ENCODE measurements at regions not wholly inside any gene's neighbourhood (a gene's known extent, or its start where the extent isn't known, plus 50 kb on each side); places are given as distances from the start of the nearest gene placed in this dataset.

GRCh38 chr3:117135207-117135606 is 425.6 kb downstream of the TUSC7 start:
- no peak for DNase-seq

GRCh38 chr3:117136003-117136402 is 426.4 kb downstream of the TUSC7 start:
- no peak for DNase-seq

GRCh38 chr3:117137065-117137464 is 427.5 kb downstream of the TUSC7 start:
- no peak for DNase-seq

- DNase-seq: no peak
Measured at GRCh38 chr3:117139681-117140080, 430.1 kb downstream of the TUSC7 start.

GRCh38 chr3:117141812-117142211 is 432.2 kb downstream of the TUSC7 start:
- DNase-seq: no peak

- DNase-seq: peak in 2 of 3 donors; percentile 23 to 38
Measured at GRCh38 chr3:117144853-117145252, 435.3 kb downstream of the TUSC7 start.

GRCh38 chr3:117145677-117146076 is 436.1 kb downstream of the TUSC7 start:
- no peak for DNase-seq

- DNase-seq: no peak
Measured at GRCh38 chr3:117146571-117146970, 437.0 kb downstream of the TUSC7 start.

- no peak for DNase-seq
Measured at GRCh38 chr3:117149584-117149983, 440.0 kb downstream of the TUSC7 start.

- no peak for DNase-seq
Measured at GRCh38 chr3:117150628-117151027, 441.0 kb downstream of the TUSC7 start.

- DNase-seq: no peak
Measured at GRCh38 chr3:117160176-117160575, 450.6 kb downstream of the TUSC7 start.

GRCh38 chr3:117161816-117162215 is 452.2 kb downstream of the TUSC7 start:
- DNase-seq: no peak

- no peak for DNase-seq
Measured at GRCh38 chr3:117165176-117165575, 455.6 kb downstream of the TUSC7 start.

- no peak for DNase-seq
Measured at GRCh38 chr3:117165601-117166051, 456.0 kb downstream of the TUSC7 start.

GRCh38 chr3:117168896-117169295 is 459.3 kb downstream of the TUSC7 start:
- no peak for DNase-seq

GRCh38 chr3:117170094-117170493 is 460.5 kb downstream of the TUSC7 start:
- DNase-seq: no peak

- no peak for DNase-seq
Measured at GRCh38 chr3:117171124-117171523, 461.5 kb downstream of the TUSC7 start.

GRCh38 chr3:117172426-117172825 is 462.8 kb downstream of the TUSC7 start:
- DNase-seq: no peak

GRCh38 chr3:117181222-117181621 is 471.6 kb downstream of the TUSC7 start:
- no peak for DNase-seq

- no peak for DNase-seq
Measured at GRCh38 chr3:117184574-117184973, 475.0 kb downstream of the TUSC7 start.

GRCh38 chr3:117191245-117191644 is 481.7 kb downstream of the TUSC7 start:
- DNase-seq: no peak

GRCh38 chr3:117192888-117193287 is 483.3 kb downstream of the TUSC7 start:
- DNase-seq: no peak

- peak in 1 of 3 donors; percentile 13 for DNase-seq
Measured at GRCh38 chr3:117193390-117193789, 483.8 kb downstream of the TUSC7 start.

- DNase-seq: no peak
Measured at GRCh38 chr3:117195034-117195433, 485.5 kb downstream of the TUSC7 start.

GRCh38 chr3:117200962-117201361 is 491.4 kb downstream of the TUSC7 start:
- no peak for DNase-seq
